ENCODE measurements at regions not wholly inside any gene's neighbourhood (a gene's known extent, or its start where the extent isn't known, plus 50 kb on each side); places are given as distances from the start of the nearest gene placed in this dataset.

GRCh38 chr9:105150991-105151685, 93.3 kb upstream of the SLC44A1 start:
- no peaks in the 10 kb centered on the region for H3K36me3 ChIP-seq (ENCODE audit: insufficient read depth, low read length)
- TF ChIP-seq MXI1 (conservative IDR thresholded peaks at IDR 0.05; ENCODE audit: poor library complexity, severe bottlenecking) (no peak), SMC3 (conservative IDR thresholded peaks at IDR 0.05; ENCODE audit: poor library complexity) (no peak), EP300 (conservative IDR thresholded peaks at IDR 0.05; ENCODE audit: poor library complexity, severe bottlenecking) (no peak), REST (IDR thresholded peaks at IDR 0.05; ENCODE audit: borderline replicate concordance) (no peak), EZH2 (IDR thresholded peaks at IDR 0.05; ENCODE audit: borderline replicate concordance, insufficient read depth, low read length, poor library complexity, severe bottlenecking) (no peak), RAD21 (conservative IDR thresholded peaks at IDR 0.05) (no peak), CTCF (IDR thresholded peaks at IDR 0.05; ENCODE audit: poor library complexity, severe bottlenecking) (no peak), POLR2AphosphoS5 (IDR thresholded peaks at IDR 0.05) (no peak), TAF1 (IDR thresholded peaks at IDR 0.05; ENCODE audit: low read depth) (no peak)
- H3K9me3 ChIP-seq (ENCODE audit: low read length), result no peaks in the 10 kb centered on the region
- H3K9ac ChIP-seq (ENCODE audit: low read length), result no peak overlapping the region
- no peak overlapping the region for H3K27ac ChIP-seq (ENCODE audit: low read length)
- no peaks in the 10 kb centered on the region for H3K27me3 ChIP-seq (ENCODE audit: insufficient read depth, low read depth, low read length)
- no peaks in the 10 kb centered on the region for H3K9me2 ChIP-seq (ENCODE audit: insufficient read depth, low read length)
- H2AFZ ChIP-seq (ENCODE audit: low read depth, low read length), result no peak overlapping the region
- H3F3A ChIP-seq (ENCODE audit: insufficient read depth, low read length, poor library complexity, severe bottlenecking), result no peaks in the 10 kb centered on the region
- H3K4me3 ChIP-seq (ENCODE audit: low read length), result no peak overlapping the region
- no peaks in the 10 kb centered on the region for H3K79me2 ChIP-seq (replicated peaks; ENCODE audit: insufficient read depth, low read length)
- no peaks in the 10 kb centered on the region for H4K20me1 ChIP-seq (ENCODE audit: insufficient read depth)
- H3K4me2 ChIP-seq (ENCODE audit: low read length), result no peak overlapping the region

- H3K4me2 ChIP-seq (ENCODE audit: low read length), result no peak overlapping the region
- no peaks in the 10 kb centered on the region for H3K79me2 ChIP-seq (replicated peaks; ENCODE audit: insufficient read depth, low read length)
Observed at GRCh38 chr9:105151686-105151995, 92.8 kb upstream of the SLC44A1 start.

More at GRCh38 chr9:105151686-105151995, 92.8 kb upstream of the SLC44A1 start:
- H3K27me3 ChIP-seq (ENCODE audit: insufficient read depth, low read depth, low read length), result no peaks in the 10 kb centered on the region
- H3K36me3 ChIP-seq (ENCODE audit: insufficient read depth, low read length), result no peaks in the 10 kb centered on the region
- H2AFZ ChIP-seq (ENCODE audit: low read depth, low read length), result no peak overlapping the region
- H3K9ac ChIP-seq (ENCODE audit: low read length), result no peak overlapping the region
- H3K9me2 ChIP-seq (ENCODE audit: insufficient read depth, low read length), result no peaks in the 10 kb centered on the region
- no peak for TF ChIP-seq SMC3 (conservative IDR thresholded peaks at IDR 0.05; ENCODE audit: poor library complexity)
- TF ChIP-seq EP300 (conservative IDR thresholded peaks at IDR 0.05; ENCODE audit: poor library complexity, severe bottlenecking), result no peak
- TF ChIP-seq EZH2 (IDR thresholded peaks at IDR 0.05; ENCODE audit: borderline replicate concordance, insufficient read depth, low read length, poor library complexity, severe bottlenecking), result no peak
- no peak for TF ChIP-seq POLR2AphosphoS5 (IDR thresholded peaks at IDR 0.05)
- TF ChIP-seq MXI1 (conservative IDR thresholded peaks at IDR 0.05; ENCODE audit: poor library complexity, severe bottlenecking), result no peak
- TF ChIP-seq CTCF (IDR thresholded peaks at IDR 0.05; ENCODE audit: poor library complexity, severe bottlenecking), result no peak
- no peak for TF ChIP-seq REST (IDR thresholded peaks at IDR 0.05; ENCODE audit: borderline replicate concordance)
- no peak for TF ChIP-seq TAF1 (IDR thresholded peaks at IDR 0.05; ENCODE audit: low read depth)
- TF ChIP-seq RAD21 (conservative IDR thresholded peaks at IDR 0.05), result no peak
- H3K27ac ChIP-seq (ENCODE audit: low read length), result no peak overlapping the region
- no peaks in the 10 kb centered on the region for H3F3A ChIP-seq (ENCODE audit: insufficient read depth, low read length, poor library complexity, severe bottlenecking)
- H3K4me3 ChIP-seq (ENCODE audit: low read length), result no peak overlapping the region
- H4K20me1 ChIP-seq (ENCODE audit: insufficient read depth), result no peaks in the 10 kb centered on the region
- no peaks in the 10 kb centered on the region for H3K9me3 ChIP-seq (ENCODE audit: low read length)
